ENCODE measurements at regions not wholly inside any gene's neighbourhood (a gene's known extent, or its start where the extent isn't known, plus 50 kb on each side); places are given as distances from the start of the nearest gene placed in this dataset.

DNA sequence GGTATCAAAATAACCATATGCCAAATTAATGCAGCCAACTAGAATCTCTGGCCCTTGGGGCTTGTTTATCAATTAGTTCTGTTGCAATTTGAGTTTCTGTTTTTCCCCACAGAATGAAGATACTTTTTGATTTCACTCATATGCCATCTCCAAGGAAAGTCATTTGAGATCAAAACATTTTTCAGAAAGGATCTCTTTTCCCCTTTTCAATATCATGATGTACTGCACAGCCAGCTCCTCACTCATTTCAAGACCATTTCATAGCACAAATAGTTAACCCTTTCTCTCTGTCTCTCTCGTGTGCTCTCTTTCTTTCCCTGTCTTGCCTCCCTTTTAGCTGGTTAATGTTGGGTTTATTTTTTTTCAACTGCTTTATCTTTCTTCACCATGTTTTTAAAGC, 387.3 kb downstream of the STK39 start:
- no peak for TF ChIP-seq TCF7L2 (IDR thresholded peaks at IDR 0.05; ENCODE audit: low read depth, low read length)
- TF ChIP-seq POLR2AphosphoS5 (IDR thresholded peaks at IDR 0.05; ENCODE audit: low read depth, low read length): no peak
- no peak for TF ChIP-seq REST (IDR thresholded peaks at IDR 0.05; ENCODE audit: insufficient read depth in 1 of 2, low read depth in 2 of 2, low read length in 1 of 2)
- no peaks in the 10 kb centered on the region for H3K36me3 ChIP-seq (ENCODE audit: control insufficient read depth, insufficient read depth, low read length)
- intact Hi-C loops (cut with micrococcal nuclease; ENCODE audit: unreplicated experiment) (no loop called here), in situ Hi-C loops (cut with HindIII; ENCODE audit: low pct_unique_long_range_greater_than_20kb, low sequenced_read_pairs) (no loop called here)
- BruUV-seq (replicated peaks): no TSS peak
- no peak overlapping the region for H3K27ac ChIP-seq (ENCODE audit: low read length)
- ChIA-PET POLR2A (no interaction called here), CTCF (no interaction called here)
- DNase-seq (ENCODE audit: low read depth, low spot score): no peak
- H3K27me3 ChIP-seq (ENCODE audit: control insufficient read depth, insufficient read depth, low read length): no peaks in the 10 kb centered on the region; the same call in 1 of the 2 replicates
- no peaks in the 10 kb centered on the region for H3K4me1 ChIP-seq (ENCODE audit: control insufficient read depth, insufficient read depth, low read length)
- no peaks in the 10 kb centered on the region for H3K9me3 ChIP-seq (ENCODE audit: control insufficient read depth, insufficient read depth, low read depth, low read length)
- H3K4me3 ChIP-seq (ENCODE audit: low read depth in 2 of 2, low read length in 2 of 2): no peak overlapping the region
- no peak for ATAC-seq

- H3K36me3 ChIP-seq (ENCODE audit: control insufficient read depth, insufficient read depth, low read length): no peaks in the 10 kb centered on the region
- no peak overlapping the region for H3K4me3 ChIP-seq (ENCODE audit: low read depth in 2 of 2, low read length in 2 of 2)
- no peaks in the 10 kb centered on the region; the same call in 1 of the 2 replicates for H3K27me3 ChIP-seq (ENCODE audit: control insufficient read depth, insufficient read depth, low read length)
- no peak for DNase-seq (ENCODE audit: low read depth, low spot score)
- ChIA-PET CTCF (no interaction called here), POLR2A (no interaction called here)
- intact Hi-C loops (cut with micrococcal nuclease; ENCODE audit: unreplicated experiment) (no loop called here), in situ Hi-C loops (cut with HindIII; ENCODE audit: low pct_unique_long_range_greater_than_20kb, low sequenced_read_pairs) (no loop called here)
- no peaks in the 10 kb centered on the region for H3K9me3 ChIP-seq (ENCODE audit: control insufficient read depth, insufficient read depth, low read depth, low read length)
- H3K27ac ChIP-seq (ENCODE audit: low read length): no peak overlapping the region
- no TSS peak for BruUV-seq (replicated peaks)
- no peak for ATAC-seq
- H3K4me1 ChIP-seq (ENCODE audit: control insufficient read depth, insufficient read depth, low read length): no peaks in the 10 kb centered on the region
- TF ChIP-seq SIN3A (IDR thresholded peaks at IDR 0.05; ENCODE audit: borderline replicate concordance, insufficient read depth, low read depth, low read length) (no peak), POLR2AphosphoS5 (IDR thresholded peaks at IDR 0.05; ENCODE audit: low read depth, low read length) (no peak), CTCF (IDR thresholded peaks at IDR 0.05) (no peak), REST (IDR thresholded peaks at IDR 0.05; ENCODE audit: insufficient read depth in 1 of 2, low read depth in 2 of 2, low read length in 1 of 2) (no peak), TCF7L2 (IDR thresholded peaks at IDR 0.05; ENCODE audit: low read depth, low read length) (no peak)
Measured at GRCh38 chr2:167859676-167860075, 387.7 kb downstream of the STK39 start.
